ENCODE measurements at regions not wholly inside any gene's neighbourhood (a gene's known extent, or its start where the extent isn't known, plus 50 kb on each side); places are given as distances from the start of the nearest gene placed in this dataset.

GRCh38 chr1:199550199-199551065 is 477.1 kb upstream of the NR5A2 start (continued):
- TF ChIP-seq ZSCAN4 (tag by site-specific recombination; IDR thresholded peaks at IDR 0.05) = peak; percentile 64; the same call in 1 of the 2 replicates
- TF ChIP-seq ZBTB21 (tag by site-specific recombination; IDR thresholded peaks at IDR 0.05) = no peak
- TF ChIP-seq ZNF132 (tag by site-specific recombination; IDR thresholded peaks at IDR 0.05; ENCODE audit: borderline replicate concordance) = no peak
- TF ChIP-seq ZNF18 (tag by site-specific recombination; IDR thresholded peaks at IDR 0.05) = no peak
- TF ChIP-seq ZNF624 (tag by site-specific recombination; IDR thresholded peaks at IDR 0.05) = no peak
- TF ChIP-seq ZNF354C (tag by site-specific recombination; IDR thresholded peaks at IDR 0.05; ENCODE audit: borderline replicate concordance, low read depth) = no peak
- TF ChIP-seq SETDB1 (IDR thresholded peaks at IDR 0.05; ENCODE audit: insufficient read length, low read length) = no peak
- TF ChIP-seq ZNF501 (tag by site-specific recombination; IDR thresholded peaks at IDR 0.05) = 0 out of 2 replicates have a peak, but pooled peaks have one; percentile 25
- TF ChIP-seq ZBTB20 (tag by site-specific recombination; IDR thresholded peaks at IDR 0.05) = no peak
- no peak for TF ChIP-seq ZSCAN5A (tag by site-specific recombination; IDR thresholded peaks at IDR 0.05)
- no peak for TF ChIP-seq ZNF248 (tag by site-specific recombination; IDR thresholded peaks at IDR 0.05)
- TF ChIP-seq ZEB2 (tag by site-specific recombination; IDR thresholded peaks at IDR 0.05) = no peak
- no peak for TF ChIP-seq PRDM10 (tag by site-specific recombination; IDR thresholded peaks at IDR 0.05)
- peak; percentile 73 for TF ChIP-seq PRDM6 (tag by site-specific recombination; IDR thresholded peaks at IDR 0.05)
- 0 out of 2 replicates have a peak, but pooled peaks have one; percentile 40 for TF ChIP-seq OSR2 (tag by site-specific recombination; IDR thresholded peaks at IDR 0.05)
- TF ChIP-seq ZNF580 (tag by site-specific recombination; IDR thresholded peaks at IDR 0.05) = no peak
- TF ChIP-seq ZNF518A (tag by site-specific recombination; conservative IDR thresholded peaks at IDR 0.05; ENCODE audit: low read depth) = no peak
- no peak for TF ChIP-seq ZNF555 (tag by site-specific recombination; conservative IDR thresholded peaks at IDR 0.05)
- TF ChIP-seq ZNF280C (tag by site-specific recombination; IDR thresholded peaks at IDR 0.05) = no peak

Data from HEK293 (cell line).